DMS114 treated with DMSO at 0.1 percent for 48 hours (cell line): ENCODE measurements at regions not wholly inside any gene's neighbourhood (a gene's known extent, or its start where the extent isn't known, plus 50 kb on each side); places are given as distances from the start of the nearest gene placed in this dataset.
A peak's percentile ranks its signal among the peaks of the same experiment; 100 is the strongest.

Source experiments
- DNase-seq: peaks from one replicate; lab custom pipeline; 2025; ENCODE audit not compliant: unreplicated experiment; lab: John Stamatoyannopoulos, UW

DNA sequence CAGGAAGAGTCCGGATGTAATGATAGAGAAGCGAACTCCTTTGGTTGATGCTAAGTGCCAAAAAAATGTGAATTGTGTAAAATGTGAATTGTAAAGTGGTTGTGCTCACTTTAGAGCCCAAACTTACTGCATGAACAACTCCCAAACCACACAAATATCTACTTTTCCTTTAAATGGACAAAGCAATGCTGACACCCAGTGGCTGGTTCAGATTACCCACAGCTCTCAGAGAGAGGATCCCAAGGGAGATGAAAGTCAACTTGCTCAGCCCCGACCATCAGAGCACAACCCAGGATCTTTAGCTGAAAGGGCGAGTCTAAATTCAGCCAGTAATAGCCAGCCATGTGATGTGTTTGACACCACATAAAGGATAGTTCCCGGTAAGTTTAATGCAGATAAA, 133.7 kb downstream of the NMUR2 start:
- peak; percentile 24 for DNase-seq

- DNase-seq = no peak
These were observed 135.0 kb downstream of the NMUR2 start for GRCh38 chr5:152270096-152270495.

GRCh38 chr5:152269533-152269932, 135.5 kb downstream of the NMUR2 start:
- no peak for DNase-seq

GRCh38 chr5:152264645-152265254, 140.3 kb downstream of the NMUR2 start:
- no peak for DNase-seq

GRCh38 chr5:152262667-152263066, 142.4 kb downstream of the NMUR2 start:
- DNase-seq = no peak

DNA sequence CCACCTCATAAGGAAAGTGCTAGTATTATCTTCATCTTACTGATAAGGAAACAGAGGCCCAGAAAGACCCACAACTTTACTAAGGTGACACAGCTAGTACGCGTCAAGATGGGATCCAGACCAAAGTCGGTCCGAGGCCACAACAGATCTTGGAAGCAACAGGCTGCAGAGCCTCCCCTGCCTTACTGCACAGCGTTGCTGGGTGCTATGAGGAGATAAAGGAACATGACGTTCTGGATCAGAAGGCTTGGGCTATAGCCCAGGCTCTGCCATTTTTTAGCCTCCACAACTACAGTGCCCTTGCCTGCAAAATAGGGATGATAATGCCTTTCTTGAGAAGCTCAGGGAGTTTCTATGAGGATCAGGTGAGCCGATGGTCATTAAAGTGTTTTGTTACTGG, 144.1 kb downstream of the NMUR2 start:
- DNase-seq = no peak

GRCh38 chr5:152259702-152260101, 145.4 kb downstream of the NMUR2 start:
- no peak for DNase-seq

GRCh38 chr5:152256580-152256979, 148.5 kb downstream of the NMUR2 start:
- no peak for DNase-seq

DNA sequence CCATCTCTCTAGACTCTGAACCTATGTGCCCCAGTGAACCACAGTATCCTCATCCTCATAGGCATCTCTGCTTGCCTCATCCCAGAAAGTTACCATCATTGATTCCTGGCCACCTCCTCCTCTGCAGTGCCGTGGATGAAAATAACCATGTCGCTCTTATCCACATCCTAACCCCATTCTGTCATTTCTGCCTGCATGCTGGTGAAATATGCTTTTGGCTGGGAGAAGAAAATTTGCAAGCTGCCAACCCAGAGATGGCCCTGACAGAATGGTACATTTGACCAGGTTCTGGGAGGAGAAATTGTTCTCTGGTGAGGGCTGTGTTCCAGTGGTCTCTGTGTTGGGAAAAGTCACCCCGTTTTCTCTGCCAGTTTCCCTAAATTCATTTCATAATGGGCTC, 149.7 kb downstream of the NMUR2 start:
- no peak for DNase-seq

GRCh38 chr5:152247850-152248385, 157.2 kb downstream of the NMUR2 start:
- DNase-seq = no peak

DNA sequence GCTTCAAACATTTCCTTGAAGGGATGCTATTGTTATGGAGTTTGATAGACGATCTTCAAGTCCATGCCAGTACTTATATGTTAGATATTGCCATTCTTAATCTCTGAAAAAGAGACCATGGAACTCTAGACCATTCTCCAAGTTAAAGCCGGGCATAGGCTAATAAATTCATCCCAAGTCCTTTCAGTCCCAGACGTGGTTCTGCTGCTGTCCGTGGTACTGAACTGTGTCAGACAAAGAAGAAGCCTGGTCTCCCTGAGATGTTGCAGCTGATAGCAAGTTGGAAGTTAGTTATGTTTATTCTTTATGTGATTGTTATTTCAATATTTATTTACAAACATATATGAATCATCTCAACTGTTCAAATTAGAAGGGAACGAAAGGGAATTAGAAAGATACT, 158.7 kb downstream of the NMUR2 start:
- DNase-seq = no peak

DNA sequence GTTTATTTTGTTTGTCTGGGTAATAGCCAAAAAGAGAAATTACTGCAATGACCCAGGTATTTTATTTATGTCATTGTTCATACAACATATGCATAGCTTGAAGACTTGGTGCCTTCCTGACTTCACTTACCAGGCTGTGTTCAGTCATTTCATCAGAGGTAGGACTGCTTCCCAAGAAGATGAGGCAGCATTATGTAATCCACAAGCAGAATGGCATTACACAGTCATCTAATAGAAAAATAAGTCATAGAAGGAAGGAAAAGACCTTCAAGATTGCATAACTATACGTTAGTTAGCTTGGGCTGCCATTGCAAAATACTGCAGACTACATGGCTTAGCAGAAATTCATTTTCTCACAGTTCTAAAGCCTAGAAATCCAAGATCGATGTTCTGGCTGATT, 167.5 kb downstream of the NMUR2 start:
- DNase-seq = no peak

- no peak for DNase-seq
These were observed 178.9 kb downstream of the NMUR2 start for GRCh38 chr5:152226191-152226590.

DNA sequence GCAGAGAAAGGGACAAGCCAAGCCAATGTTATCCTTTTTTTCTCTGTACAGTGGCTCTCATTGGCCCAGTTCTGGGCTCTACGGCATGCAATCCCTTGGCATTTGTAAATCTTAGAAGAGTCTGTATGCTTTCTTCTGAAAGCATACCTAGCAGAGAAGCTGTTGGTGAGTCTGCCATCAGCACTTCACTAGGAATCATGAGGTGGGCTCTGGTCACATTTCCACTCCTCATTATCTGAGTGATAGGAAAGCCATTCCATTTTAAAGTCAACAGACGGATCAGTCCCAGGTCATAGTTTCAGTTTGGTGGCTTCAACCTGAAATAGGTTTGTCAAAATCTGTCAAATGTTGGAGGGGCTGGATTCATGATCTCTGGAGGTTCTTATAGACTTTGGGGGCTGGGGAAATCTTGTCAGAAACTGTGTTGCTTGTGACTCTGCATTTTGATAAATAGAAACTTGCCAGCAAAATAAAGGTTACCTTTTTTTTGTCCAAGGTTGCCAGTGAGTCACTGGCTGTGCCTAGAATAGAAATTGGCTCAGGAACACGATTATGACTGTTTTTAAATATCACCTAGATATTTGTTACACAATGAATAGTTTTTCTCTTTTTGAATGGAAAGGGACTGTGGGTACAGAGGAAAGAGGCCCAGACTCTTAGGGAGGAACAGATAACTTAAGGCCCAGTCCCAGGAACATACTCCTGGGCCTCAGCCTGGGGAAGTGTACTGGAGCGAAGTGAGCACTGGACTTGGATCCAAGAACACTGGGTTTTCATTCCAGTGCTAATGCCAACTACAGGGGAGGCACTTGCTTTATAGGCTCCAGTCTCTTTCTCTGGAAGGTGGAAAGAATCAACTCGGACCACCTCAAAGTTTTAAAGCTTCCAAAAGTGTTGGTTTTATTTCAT, 183.1 kb downstream of the NMUR2 start:
- DNase-seq = no peak

GRCh38 chr5:152218694-152219093, 186.4 kb downstream of the NMUR2 start:
- no peak for DNase-seq

GRCh38 chr5:152205804-152206203, 199.3 kb downstream of the NMUR2 start:
- no peak for DNase-seq

DNA sequence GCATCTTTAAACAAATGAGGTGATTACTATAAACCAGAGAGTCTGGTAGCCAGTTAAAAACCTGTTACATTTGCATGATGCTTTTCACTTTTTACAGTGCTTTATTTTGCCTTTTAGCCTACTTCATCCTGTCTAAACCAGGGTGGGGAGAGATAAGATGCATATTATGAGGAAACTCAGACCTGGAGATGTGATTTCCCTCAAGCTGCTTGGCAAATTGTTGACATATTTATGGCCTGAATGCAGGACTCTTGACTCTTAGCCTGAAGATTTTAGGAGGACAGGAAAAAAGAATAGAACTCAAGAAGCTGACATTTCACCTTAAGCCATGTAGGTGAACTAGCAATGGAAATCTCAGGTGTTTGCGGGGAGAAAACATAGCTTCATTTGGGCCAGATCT, 202.8 kb downstream of the NMUR2 start:
- no peak for DNase-seq

DNA sequence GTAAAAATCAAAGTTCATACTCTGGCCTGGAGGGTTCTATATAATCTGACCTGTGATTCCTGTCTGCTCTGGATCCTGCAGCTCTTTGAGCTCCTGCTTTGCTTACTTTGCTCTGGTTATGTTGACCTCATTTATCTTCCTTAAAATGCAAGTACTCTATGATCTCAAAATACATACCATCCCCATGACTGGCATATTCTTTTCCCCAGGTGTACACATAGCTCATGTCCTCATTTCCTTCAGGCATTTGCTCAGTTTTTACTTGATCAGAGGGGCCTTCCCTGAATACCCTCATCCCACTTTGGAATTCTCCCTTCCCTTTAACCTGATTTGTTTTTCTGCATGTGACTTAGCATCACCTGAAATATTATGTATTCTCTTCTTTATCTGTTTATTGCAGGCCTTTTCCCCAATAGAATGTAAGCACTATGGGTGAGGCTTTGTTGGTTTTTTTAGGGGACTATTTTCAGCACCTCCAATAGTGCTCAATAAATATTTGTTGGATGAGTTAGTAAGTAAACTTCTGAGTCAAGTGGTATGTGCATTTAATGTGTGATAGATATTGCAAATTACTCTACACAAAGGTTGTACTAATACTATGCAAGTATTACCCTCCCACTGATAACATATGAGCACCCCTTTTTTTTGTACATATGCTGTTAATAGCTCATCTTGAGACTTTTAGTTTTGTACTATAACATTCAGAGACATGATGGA, 211.5 kb downstream of the NMUR2 start:
- no peak for DNase-seq

- DNase-seq = no peak
These were observed 216.8 kb downstream of the NMUR2 start for GRCh38 chr5:152188251-152188650.

DNA sequence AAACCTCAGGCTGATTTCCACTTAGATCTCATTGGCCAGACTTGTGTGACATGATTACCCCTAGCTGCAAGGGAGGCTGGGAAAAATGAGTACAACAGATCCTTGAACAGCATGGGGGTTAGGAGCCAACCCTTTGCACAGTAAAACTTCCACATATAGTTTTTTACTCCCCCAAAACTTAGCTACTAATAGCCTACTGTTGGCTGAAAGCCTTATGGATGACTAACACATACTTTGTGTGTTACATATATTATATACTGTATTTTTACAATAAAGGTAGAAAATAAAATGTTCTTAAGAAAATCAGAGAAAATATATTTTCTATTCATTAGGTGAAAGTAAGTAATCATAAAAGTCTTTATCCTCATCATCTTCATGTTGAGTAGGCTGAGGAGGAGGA, 217.4 kb downstream of the NMUR2 start:
- DNase-seq = no peak

- no peak for DNase-seq
These were observed 219.4 kb downstream of the NMUR2 start for GRCh38 chr5:152185547-152186245.
